Left cardiac atrium (tissue), 4 donors: ENCODE measurements at regions not wholly inside any gene's neighbourhood (a gene's known extent, or its start where the extent isn't known, plus 50 kb on each side); places are given as distances from the start of the nearest gene placed in this dataset.
A peak's percentile ranks its signal among the peaks of the same experiment; 100 is the strongest.
"Not testable (repeated sequence)": the region's sequence is repeated elsewhere in the genome, so short reads cannot be mapped to it uniquely, and the experiment has no call there.

ENCODE experiments used
- ATAC-seq, 2 donors: fragments of 200-7000 bp; cut with Tn5 transposase; one replicate each; pipeline ENCODE4 v1.9.1; 2020; ENCODE audit warnings: mild to moderate bottlenecking in 2 of 2, moderate library complexity in 2 of 2
- DNase-seq: peaks from one replicate; pipeline ENCODE4 v3.0.0-alpha.2; 2020
- intact Hi-C, 2 donors: fragments of 100-400 bp; cut with DNase I; formaldehyde crosslinking; loops; one replicate each; pipeline versions ENCODE4 v1.14.1 to v1.15.1; 2022 to 2023
- donor health status: DM: no; HTN: yes; CAD: no.
- donor health status: DM: no; HTN: yes; CAD: no; lungs with severe emphysema.
- donor health status: DM: yes; HTN: yes; CAD: no.
- donor health status: Dilated cardiomyopathy.

DNA sequence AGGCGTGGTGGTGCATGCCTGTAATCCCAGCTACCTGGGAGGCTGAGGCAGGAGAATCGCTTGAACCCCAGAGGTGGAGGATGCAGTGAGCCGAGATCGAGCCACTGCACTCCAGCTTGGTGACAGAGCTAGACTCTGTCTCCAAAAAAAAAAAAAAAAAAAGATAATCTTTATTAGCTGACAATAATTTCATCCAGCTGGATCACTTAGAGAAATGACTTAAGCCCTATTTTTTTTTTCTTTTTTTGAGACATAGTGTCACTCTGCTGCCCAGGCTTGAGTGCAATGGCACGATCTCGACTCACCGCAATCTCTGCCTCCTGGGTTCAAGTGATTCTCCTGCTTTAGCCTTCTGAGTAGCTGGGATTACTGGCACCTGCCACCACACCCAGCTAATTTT lies 51.6 kb upstream of the MAP4K4 start:
- ATAC-seq, intact Hi-C loops, DNase-seq: not testable (repeated sequence)

DNA sequence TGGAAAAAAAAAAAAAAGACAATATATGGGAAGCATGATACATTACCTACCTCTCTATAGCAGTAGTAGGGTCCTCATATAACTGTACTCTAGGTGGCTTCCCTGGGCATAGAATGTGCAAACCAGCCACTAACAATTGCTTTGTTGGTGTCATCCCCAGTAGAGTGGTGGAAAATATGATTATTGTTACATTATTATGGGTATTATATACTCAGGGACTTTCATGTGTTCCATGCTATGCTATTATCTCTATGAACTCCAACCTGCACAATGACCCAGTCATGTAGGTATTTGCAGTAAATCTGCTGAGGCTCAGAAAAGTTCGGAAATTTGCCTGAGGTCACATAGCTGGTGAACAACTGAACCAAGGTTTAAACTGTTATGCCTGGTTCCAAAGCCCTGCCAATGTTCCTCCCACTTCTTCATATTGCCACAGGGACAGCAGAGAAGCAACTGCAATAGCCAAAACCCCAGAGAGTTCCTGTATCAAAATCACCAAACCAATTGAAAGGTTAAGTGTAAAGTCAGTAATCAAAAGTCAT lies 52.6 kb upstream of the MAP4K4 start:
- ATAC-seq: no peak
- no peak for DNase-seq
- intact Hi-C loops: no loop called here

GRCh38 chr2:101643004-101643524 lies 54.4 kb upstream of the MAP4K4 start:
- intact Hi-C loops: no loop called here
- no peak for ATAC-seq
- no peak for DNase-seq

DNA sequence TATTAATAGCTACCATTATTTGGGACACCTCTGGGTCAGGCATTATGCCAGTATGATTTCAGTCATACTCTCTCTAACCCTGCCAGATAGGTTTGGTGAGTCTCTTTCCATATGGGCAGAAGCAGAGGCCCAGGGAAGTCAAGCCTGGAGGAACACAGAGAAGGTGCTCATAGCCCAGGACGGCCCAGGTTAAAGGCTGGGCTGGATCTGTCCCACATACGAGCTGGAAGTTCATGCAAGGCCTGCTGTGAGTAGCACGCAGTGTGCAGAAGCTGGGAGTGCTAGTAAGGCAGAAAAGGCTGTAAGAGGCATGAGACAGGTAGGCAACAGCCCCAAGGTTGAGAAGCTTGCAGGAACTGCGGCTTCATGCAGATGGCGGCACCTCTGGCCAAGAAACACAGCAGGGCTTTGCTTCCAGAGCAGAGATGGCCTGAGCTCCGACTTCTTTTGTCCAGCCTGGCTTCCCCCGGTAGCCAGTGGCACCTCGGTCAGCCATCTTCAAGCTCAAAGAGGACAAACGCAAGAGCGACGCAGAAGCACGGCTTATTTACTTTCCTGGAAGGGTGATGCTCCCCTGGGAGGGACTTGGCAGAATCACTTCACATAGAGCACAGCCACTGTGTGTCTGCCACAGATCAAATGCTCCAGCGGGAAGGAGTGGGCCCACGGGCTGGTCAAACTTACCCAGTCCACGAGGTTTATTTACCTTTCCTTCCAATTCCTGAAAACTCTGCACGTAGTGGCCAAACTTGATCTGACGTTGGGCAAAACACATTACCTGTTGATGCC lies 58.5 kb upstream of the MAP4K4 start:
- DNase-seq (no peak), ATAC-seq (no peak)
- intact Hi-C loops: no loop called here

- intact Hi-C loops: no loop called here
- no peak for ATAC-seq
- no peak for DNase-seq
These were observed 59.3 kb upstream of the MAP4K4 start for GRCh38 chr2:101638181-101638711.

GRCh38 chr2:101630224-101630949 lies 67.1 kb upstream of the MAP4K4 start:
- intact Hi-C loops: no loop called here
- ATAC-seq: no peak
- DNase-seq: no peak

- ATAC-seq: no peak
- intact Hi-C loops: no loop called here
- DNase-seq: no peak
These were observed 69.5 kb upstream of the MAP4K4 start for GRCh38 chr2:101628030-101628392.

GRCh38 chr2:101627285-101628029 lies 70.0 kb upstream of the MAP4K4 start:
- no peak for DNase-seq
- intact Hi-C loops: no loop called here
- ATAC-seq: no peak

- ATAC-seq, DNase-seq, intact Hi-C loops: not testable (repeated sequence)
These were observed 71.7 kb upstream of the MAP4K4 start for GRCh38 chr2:101625814-101626213.

DNA sequence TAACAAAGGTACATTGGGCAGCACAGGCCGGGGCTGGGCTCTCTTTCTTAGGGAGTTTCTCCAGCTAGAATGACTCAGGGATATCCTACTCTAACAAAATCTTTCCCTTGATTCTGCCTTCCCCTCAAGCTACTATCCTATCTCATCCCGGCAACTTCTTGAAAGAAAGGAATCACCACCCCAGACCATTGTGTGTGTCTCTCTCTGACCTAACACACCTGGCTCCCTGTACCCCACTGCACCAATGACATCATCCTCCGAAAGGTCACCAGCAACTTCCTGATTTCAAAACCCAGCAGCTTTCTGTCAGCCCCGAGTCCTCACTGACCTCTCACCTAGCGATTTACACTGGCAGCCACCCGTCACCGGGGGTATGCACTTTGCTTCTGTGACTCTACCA lies 72.1 kb upstream of the MAP4K4 start:
- ATAC-seq (no peak), DNase-seq (no peak)
- intact Hi-C loops: no loop called here

DNA sequence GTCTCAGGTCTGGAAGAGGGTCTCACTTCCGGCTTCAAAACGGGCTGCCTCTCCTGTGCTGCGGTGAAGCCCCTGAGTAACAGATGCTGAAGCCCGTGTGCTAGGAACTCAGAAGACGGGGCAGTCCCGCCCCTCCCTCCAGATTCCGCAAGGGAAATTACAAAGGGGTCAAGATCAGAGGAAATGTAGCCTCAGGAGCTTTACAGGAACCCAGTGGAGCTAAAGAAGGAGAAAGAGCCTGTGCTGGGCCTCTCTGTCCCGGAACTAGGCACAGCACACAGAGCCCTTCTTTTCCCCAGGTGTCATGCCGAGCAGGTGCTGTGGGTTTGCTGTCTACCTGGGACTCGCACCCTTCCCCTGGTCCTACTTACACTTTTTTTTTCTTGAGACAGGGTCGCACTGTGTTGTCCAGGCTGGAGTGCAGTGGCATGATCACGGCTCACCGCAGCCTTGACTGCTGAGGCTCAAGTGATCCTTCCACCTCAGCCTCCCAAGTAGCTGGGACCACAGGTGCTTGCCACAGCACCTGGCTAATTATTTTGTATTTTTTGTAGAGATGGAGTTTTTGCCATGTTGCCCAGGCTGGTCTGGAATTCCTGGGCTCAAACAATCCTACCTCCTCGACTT lies 72.7 kb upstream of the MAP4K4 start:
- DNase-seq: no peak
- ATAC-seq: no peak
- intact Hi-C loops: no loop called here

- intact Hi-C loops: no loop called here
- no peak for DNase-seq
- peak in 1 of 2 donors; percentile 55 for ATAC-seq
These were observed 74.4 kb upstream of the MAP4K4 start for GRCh38 chr2:101623031-101623521.

GRCh38 chr2:101622210-101623030 lies 75.1 kb upstream of the MAP4K4 start:
- ATAC-seq: no peak
- intact Hi-C loops: no loop called here
- no peak for DNase-seq

DNA sequence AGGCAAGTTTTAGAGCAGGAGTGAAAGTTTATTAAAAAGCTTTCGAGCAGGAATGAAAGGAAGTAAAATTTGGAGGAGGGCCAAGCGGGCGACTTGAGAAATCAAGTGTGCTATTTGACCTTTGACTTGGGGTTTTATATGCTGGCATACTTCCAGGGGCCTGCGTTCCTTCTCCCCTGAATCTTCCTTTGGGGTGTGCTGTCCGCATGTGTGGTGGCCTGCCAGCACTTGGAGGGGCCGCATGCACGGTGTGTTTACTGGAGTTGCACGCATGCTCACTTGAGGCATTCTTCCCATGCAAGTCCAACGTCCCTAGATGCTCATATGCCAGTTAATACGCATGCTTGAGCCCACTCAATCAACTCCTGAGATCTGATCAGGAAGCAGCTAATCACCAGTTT lies 78.3 kb upstream of the MAP4K4 start:
- ATAC-seq: no peak
- peak; percentile 46 for DNase-seq
- intact Hi-C loops: no loop called here

- intact Hi-C loops: no loop called here
- DNase-seq: no peak
- ATAC-seq: no peak
These were observed 79.7 kb upstream of the MAP4K4 start for GRCh38 chr2:101617796-101618195.

DNA sequence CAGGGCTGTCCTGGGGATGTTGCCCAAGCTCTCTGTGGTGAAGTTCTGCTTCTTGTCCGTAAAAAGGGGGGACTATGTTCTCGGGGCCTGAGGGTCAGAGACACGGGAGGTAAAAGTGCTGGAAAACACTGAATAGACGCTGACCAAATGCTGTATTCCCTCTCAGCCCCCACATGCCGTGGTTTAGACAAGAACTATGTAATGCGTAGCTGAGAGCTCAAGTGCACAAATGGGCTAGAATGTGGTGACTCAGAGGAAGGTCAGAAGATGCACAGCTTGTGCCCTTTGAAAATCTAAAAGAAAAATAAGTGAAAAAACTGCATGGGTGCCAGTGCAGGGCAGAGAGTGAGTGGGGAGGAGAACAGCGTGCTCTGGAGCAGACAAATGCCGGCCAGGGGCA lies 80.3 kb upstream of the MAP4K4 start:
- no peak for ATAC-seq
- no peak for DNase-seq
- intact Hi-C loops: no loop called here

DNA sequence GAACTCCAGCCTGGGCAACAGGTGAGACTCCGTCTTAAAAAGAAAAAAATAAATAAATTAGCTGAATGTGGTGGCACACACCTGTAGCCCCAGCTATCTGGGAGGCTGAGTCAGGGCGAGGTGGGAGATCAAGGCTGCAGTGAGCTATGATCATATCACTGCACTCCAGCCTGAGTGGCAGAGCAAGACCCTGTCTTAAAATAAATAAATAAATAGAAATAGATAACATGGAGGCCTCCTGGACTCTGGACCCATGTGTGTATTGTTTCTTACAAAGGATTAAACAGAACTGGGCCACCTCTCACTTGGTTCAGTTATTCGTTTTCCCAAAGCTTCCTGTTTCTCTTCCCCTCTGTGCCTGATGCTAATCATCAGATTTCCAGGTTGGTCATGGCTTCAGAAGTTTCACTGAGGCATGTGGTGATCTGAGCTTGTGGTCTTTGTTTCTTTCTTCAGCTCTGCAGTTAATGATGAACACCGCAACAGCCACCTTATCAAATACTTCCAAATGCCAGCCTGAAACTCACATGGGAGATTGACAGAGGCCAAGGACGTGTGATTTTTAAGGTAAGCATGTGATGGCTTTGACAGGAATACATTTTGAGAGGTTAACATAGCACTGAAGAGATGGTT lies 83.3 kb upstream of the MAP4K4 start:
- ATAC-seq: no peak
- no peak for DNase-seq
- intact Hi-C loops: no loop called here
